ENCODE measurements at regions not wholly inside any gene's neighbourhood (a gene's known extent, or its start where the extent isn't known, plus 50 kb on each side); places are given as distances from the start of the nearest gene placed in this dataset.
A peak's percentile ranks its signal among the peaks of the same experiment; 100 is the strongest.

GRCh38 chr6:6772751-6773150 is 184.2 kb downstream of the LY86 start:
- no peak overlapping the region for H3K4me2 ChIP-seq
- peaks cover 2% of the 10 kb centered on the region for H3K9me3 Mint-ChIP-seq
- H3K27ac ChIP-seq = no peak overlapping the region
- H4K20me1 ChIP-seq (ENCODE audit: low read depth) = no peaks in the 10 kb centered on the region
- no peaks in the 10 kb centered on the region for H3K27me3 Mint-ChIP-seq (ENCODE audit: insufficient read depth, low read depth)
- peak; percentile 39 for DNase-seq (ENCODE audit: low spot score)
- H3K4me3 ChIP-seq = no peak overlapping the region
- H3K4me1 Mint-ChIP-seq = no peaks in the 10 kb centered on the region
- peak overlapping the region; percentile 88 for H2AFZ ChIP-seq (replicated peaks)
- H3K79me2 ChIP-seq (ENCODE audit: low read depth) = no peaks in the 10 kb centered on the region
- H3K27ac Mint-ChIP-seq = no peak overlapping the region
- H3K9me3 ChIP-seq (ENCODE audit: low read depth) = no peaks in the 10 kb centered on the region
- no peaks in the 10 kb centered on the region for H3F3A ChIP-seq (ENCODE audit: low read depth)
- H3K27me3 ChIP-seq = no peaks in the 10 kb centered on the region
- no peak overlapping the region for H3K9ac ChIP-seq
- peaks cover 12% of the 10 kb centered on the region for H3K4me1 ChIP-seq
- no peaks in the 10 kb centered on the region for H3K36me3 Mint-ChIP-seq
- TF ChIP-seq EZH2phosphoT487 (IDR thresholded peaks at IDR 0.05) (no peak), CTCF (IDR thresholded peaks at IDR 0.05) (no peak), EZH2 (IDR thresholded peaks at IDR 0.05) (no peak)
- no peak overlapping the region for H3K4me3 Mint-ChIP-seq
- no peaks in the 10 kb centered on the region for H3K36me3 ChIP-seq

- no peaks in the 10 kb centered on the region for H3F3A ChIP-seq (ENCODE audit: low read depth)
- no peak overlapping the region for H3K9ac ChIP-seq
- no peaks in the 10 kb centered on the region for H3K9me3 ChIP-seq (ENCODE audit: low read depth)
- DNase-seq (ENCODE audit: low spot score) = no peak
- H3K36me3 ChIP-seq = no peaks in the 10 kb centered on the region
- no peaks in the 10 kb centered on the region for H3K27me3 Mint-ChIP-seq (ENCODE audit: insufficient read depth, low read depth)
- H2AFZ ChIP-seq (replicated peaks) = no peak overlapping the region
- H3K9me3 Mint-ChIP-seq = peaks cover 1% of the 10 kb centered on the region
- H3K27ac Mint-ChIP-seq = no peak overlapping the region
- no peaks in the 10 kb centered on the region for H3K79me2 ChIP-seq (ENCODE audit: low read depth)
- no peak overlapping the region for H3K27ac ChIP-seq
- H3K4me3 Mint-ChIP-seq = no peak overlapping the region
- no peaks in the 10 kb centered on the region for H4K20me1 ChIP-seq (ENCODE audit: low read depth)
- H3K4me1 ChIP-seq = peaks cover 12% of the 10 kb centered on the region
- no peaks in the 10 kb centered on the region for H3K4me1 Mint-ChIP-seq
- no peaks in the 10 kb centered on the region for H3K36me3 Mint-ChIP-seq
- TF ChIP-seq EZH2phosphoT487 (IDR thresholded peaks at IDR 0.05) = no peak
- H3K4me3 ChIP-seq = no peak overlapping the region
- H3K4me2 ChIP-seq = no peak overlapping the region
- H3K27me3 ChIP-seq = no peaks in the 10 kb centered on the region
Observed at GRCh38 chr6:6775074-6775473, 186.6 kb downstream of the LY86 start.

- H4K20me1 ChIP-seq (ENCODE audit: low read depth) = no peaks in the 10 kb centered on the region
- Mint-ChIP-seq H3K27ac (no peak overlapping the region), H3K9me3 (no peaks in the 10 kb centered on the region), H3K36me3 (no peaks in the 10 kb centered on the region), H3K27me3 (ENCODE audit: insufficient read depth, low read depth) (no peaks in the 10 kb centered on the region), H3K4me1 (peaks cover 6% of the 10 kb centered on the region), H3K4me3 (no peak overlapping the region)
- H3K4me3 ChIP-seq = no peak overlapping the region
- no peak overlapping the region for H3K27ac ChIP-seq
- H3K4me2 ChIP-seq = no peak overlapping the region
- no peaks in the 10 kb centered on the region for H3K9me3 ChIP-seq (ENCODE audit: low read depth)
- no peaks in the 10 kb centered on the region for H3K79me2 ChIP-seq (ENCODE audit: low read depth)
- no peaks in the 10 kb centered on the region for H3K4me1 ChIP-seq
- no peak overlapping the region for H2AFZ ChIP-seq (replicated peaks)
- H3K9ac ChIP-seq = no peak overlapping the region
- H3K36me3 ChIP-seq = no peaks in the 10 kb centered on the region
- no peaks in the 10 kb centered on the region for H3K27me3 ChIP-seq
- H3F3A ChIP-seq (ENCODE audit: low read depth) = no peaks in the 10 kb centered on the region
- no peak for TF ChIP-seq EZH2phosphoT487 (IDR thresholded peaks at IDR 0.05)
- no peak for TF ChIP-seq CTCF (IDR thresholded peaks at IDR 0.05)
- no peak for TF ChIP-seq EZH2 (IDR thresholded peaks at IDR 0.05)
- DNase-seq (ENCODE audit: low spot score) = no peak
Observed at GRCh38 chr6:6780231-6780630, 191.7 kb downstream of the LY86 start.

GRCh38 chr6:6781172-6781872 is 192.8 kb downstream of the LY86 start:
- Histone ChIP-seq H3K36me3 (no peaks in the 10 kb centered on the region), H3K4me3 (no peak overlapping the region), H3K9ac (no peak overlapping the region), H3K4me1 (no peaks in the 10 kb centered on the region), H3K27me3 (no peaks in the 10 kb centered on the region), H3K4me2 (no peak overlapping the region), H3K27ac (no peak overlapping the region), H3K9me3 (ENCODE audit: low read depth) (no peaks in the 10 kb centered on the region), H3F3A (ENCODE audit: low read depth) (no peaks in the 10 kb centered on the region), H2AFZ (replicated peaks) (no peak overlapping the region), H4K20me1 (ENCODE audit: low read depth) (no peaks in the 10 kb centered on the region), H3K79me2 (ENCODE audit: low read depth) (no peaks in the 10 kb centered on the region)
- Mint-ChIP-seq H3K27ac (peak overlapping the region; percentile 63), H3K27me3 (ENCODE audit: insufficient read depth, low read depth) (peaks cover 2% of the 10 kb centered on the region), H3K4me1 (peaks cover 6% of the 10 kb centered on the region), H3K4me3 (no peak overlapping the region), H3K9me3 (no peaks in the 10 kb centered on the region), H3K36me3 (no peaks in the 10 kb centered on the region)
- DNase-seq (ENCODE audit: low spot score) = no peak
- no peak for TF ChIP-seq EZH2 (IDR thresholded peaks at IDR 0.05)
- TF ChIP-seq EZH2phosphoT487 (IDR thresholded peaks at IDR 0.05) = no peak

Measured in neural progenitor cell (in vitro differentiated cells).